ENCODE measurements at regions not wholly inside any gene's neighbourhood (a gene's known extent, or its start where the extent isn't known, plus 50 kb on each side); places are given as distances from the start of the nearest gene placed in this dataset.

DNA sequence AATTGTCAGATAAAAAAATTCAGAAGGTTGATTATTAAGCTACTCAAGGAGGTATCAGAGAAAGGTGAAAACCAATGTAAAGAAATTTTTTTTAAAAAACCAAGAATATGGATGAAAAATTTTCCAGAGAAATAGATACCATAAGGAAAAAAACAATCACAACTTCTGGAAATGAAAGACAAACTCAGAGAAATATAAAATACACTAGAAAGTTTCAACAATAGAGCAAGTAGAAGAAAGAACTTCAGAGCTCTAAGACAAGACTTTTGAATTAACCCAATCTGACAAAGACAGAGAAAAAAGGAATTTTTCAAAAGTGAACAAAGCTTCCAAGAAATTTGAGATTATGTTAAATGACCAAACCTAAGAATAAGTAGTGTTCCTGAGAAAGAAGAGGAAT lies 62.9 kb upstream of the TEAD1 start:
- Histone ChIP-seq H3K14ac (ENCODE audit: insufficient read depth, low read length) (no peak overlapping the region), H3K79me1 (ENCODE audit: insufficient read depth, low read depth, low read length, poor library complexity, severe bottlenecking) (no peaks in the 10 kb centered on the region), H4K5ac (ENCODE audit: insufficient read length, low read depth, low read length) (no peak overlapping the region), H3T11ph (ENCODE audit: low read length) (no peak overlapping the region), H3K79me2 (ENCODE audit: insufficient read depth, low read length) (no peaks in the 10 kb centered on the region), H2BK20ac (ENCODE audit: low read depth, low read length, poor library complexity, severe bottlenecking) (no peak overlapping the region), H4K20me1 (ENCODE audit: control insufficient read depth, insufficient read depth, insufficient read length) (no peaks in the 10 kb centered on the region), H3K27me3 (ENCODE audit: insufficient read depth, low read length) (no peaks in the 10 kb centered on the region), H3K4me1 (ENCODE audit: insufficient read depth, low read length) (no peaks in the 10 kb centered on the region), H3K23me2 (ENCODE audit: insufficient read length, low read depth, low read length, poor library complexity, severe bottlenecking) (no peaks in the 10 kb centered on the region), H2BK15ac (ENCODE audit: low read depth, low read length) (no peak overlapping the region), H2BK12ac (ENCODE audit: insufficient read length, low read depth, low read length) (no peak overlapping the region), H3K4me2 (ENCODE audit: insufficient read depth, insufficient read length, low read length) (no peak overlapping the region), H3K9me3 (ENCODE audit: control insufficient read depth, low read depth, low read length) (no peaks in the 10 kb centered on the region), H3K4ac (ENCODE audit: low read depth, low read length) (no peak overlapping the region), H2BK5ac (ENCODE audit: insufficient read length, low read length) (no peak overlapping the region), H3K9ac (ENCODE audit: extremely low read depth, insufficient read length, low read length) (no peak overlapping the region), H3K18ac (ENCODE audit: insufficient read length, low read depth, low read length) (no peak overlapping the region), H4K8ac (replicated peaks; ENCODE audit: insufficient read length, low read depth, low read length) (no peak overlapping the region), H2BK120ac (ENCODE audit: low read depth, low read length, poor library complexity, severe bottlenecking) (no peak overlapping the region), H3K56ac (ENCODE audit: insufficient read length, low read depth, low read length) (no peak overlapping the region), H2AFZ (ENCODE audit: low read length) (no peak overlapping the region), H2AK5ac (ENCODE audit: insufficient read length, low read length) (no peak overlapping the region), H4K91ac (ENCODE audit: insufficient read length, low read depth, low read length) (no peak overlapping the region), H3K23ac (ENCODE audit: insufficient read length, low read depth, low read length) (no peak overlapping the region), H3K27ac (ENCODE audit: insufficient read length, low read depth, low read length) (no peak overlapping the region)
- H3K36me3 Mint-ChIP-seq (ENCODE audit: insufficient read depth in 1 of 3, low read depth in 3 of 3) = peaks cover 0 to 13% (median 0%) of the 10 kb centered on the region in 3 experiments; a peak in 3 of 7 replicates
- no peaks in the 10 kb centered on the region; a peak in 1 of 4 replicates for H3K4me1 Mint-ChIP-seq
- peaks cover 10 to 12% of the 10 kb centered on the region in 2 experiments for H3K9me3 Mint-ChIP-seq
- H3K27me3 Mint-ChIP-seq (ENCODE audit: low read depth) = peaks cover 6% of the 10 kb centered on the region; the same call in 1 of the 2 replicates
- DNase-seq = no peak
- no peak overlapping the region for H3K4me3 Mint-ChIP-seq
- H3K27ac Mint-ChIP-seq = no peak overlapping the region
- TF ChIP-seq, protein P1, sequence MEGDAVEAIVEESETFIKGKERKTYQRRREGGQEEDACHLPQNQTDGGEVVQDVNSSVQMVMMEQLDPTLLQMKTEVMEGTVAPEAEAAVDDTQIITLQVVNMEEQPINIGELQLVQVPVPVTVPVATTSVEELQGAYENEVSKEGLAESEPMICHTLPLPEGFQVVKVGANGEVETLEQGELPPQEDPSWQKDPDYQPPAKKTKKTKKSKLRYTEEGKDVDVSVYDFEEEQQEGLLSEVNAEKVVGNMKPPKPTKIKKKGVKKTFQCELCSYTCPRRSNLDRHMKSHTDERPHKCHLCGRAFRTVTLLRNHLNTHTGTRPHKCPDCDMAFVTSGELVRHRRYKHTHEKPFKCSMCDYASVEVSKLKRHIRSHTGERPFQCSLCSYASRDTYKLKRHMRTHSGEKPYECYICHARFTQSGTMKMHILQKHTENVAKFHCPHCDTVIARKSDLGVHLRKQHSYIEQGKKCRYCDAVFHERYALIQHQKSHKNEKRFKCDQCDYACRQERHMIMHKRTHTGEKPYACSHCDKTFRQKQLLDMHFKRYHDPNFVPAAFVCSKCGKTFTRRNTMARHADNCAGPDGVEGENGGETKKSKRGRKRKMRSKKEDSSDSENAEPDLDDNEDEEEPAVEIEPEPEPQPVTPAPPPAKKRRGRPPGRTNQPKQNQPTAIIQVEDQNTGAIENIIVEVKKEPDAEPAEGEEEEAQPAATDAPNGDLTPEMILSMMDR (conservative IDR thresholded peaks at IDR 0.05) = no peak

All from H9 (cell line).